Stimulated activated CD4-positive, alpha-beta T cell treated with anti-CD3 and anti-CD28 coated beads, Interleukin-2, amount 100 ng/mL, for 24 hours (primary cell): ENCODE measurements at regions not wholly inside any gene's neighbourhood (a gene's known extent, or its start where the extent isn't known, plus 50 kb on each side); places are given as distances from the start of the nearest gene placed in this dataset.
"Not testable (repeated sequence)": the region's sequence is repeated elsewhere in the genome, so short reads cannot be mapped to it uniquely, and the experiment has no call there.

Source experiments
- DNase-seq, 2 donors: peaks; one replicate each; pipeline ENCODE4 v3.0.0-alpha.2; 2020

DNA sequence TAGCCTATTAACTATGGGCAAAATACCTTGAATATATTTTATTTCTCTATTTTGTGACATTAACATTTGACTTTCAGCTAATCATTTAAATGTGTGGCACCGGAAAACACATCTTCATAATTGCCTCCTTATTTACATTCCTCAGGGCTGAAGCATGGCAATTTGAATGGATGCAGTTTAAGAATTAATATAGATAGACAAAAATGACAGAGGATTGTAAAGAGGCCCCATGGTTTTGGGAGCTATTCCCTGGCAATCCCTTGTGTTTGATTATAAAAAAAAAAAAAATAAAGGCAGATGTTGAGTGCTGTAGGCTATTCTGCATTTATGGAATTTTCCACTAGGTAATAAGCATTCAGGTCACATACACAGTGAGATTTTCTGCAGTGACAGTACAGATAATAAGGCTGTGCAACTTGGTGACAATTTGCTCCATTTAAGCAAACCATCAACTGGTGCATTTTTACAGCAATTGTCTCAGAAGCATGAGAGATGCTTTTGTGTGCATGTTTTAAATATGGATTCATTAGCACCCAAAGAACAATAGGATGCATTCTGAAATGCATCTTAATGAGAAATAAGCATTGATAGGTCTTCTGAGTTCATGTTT, 123.2 kb upstream of the SLC38A4 start:
- DNase-seq = no peak

DNA sequence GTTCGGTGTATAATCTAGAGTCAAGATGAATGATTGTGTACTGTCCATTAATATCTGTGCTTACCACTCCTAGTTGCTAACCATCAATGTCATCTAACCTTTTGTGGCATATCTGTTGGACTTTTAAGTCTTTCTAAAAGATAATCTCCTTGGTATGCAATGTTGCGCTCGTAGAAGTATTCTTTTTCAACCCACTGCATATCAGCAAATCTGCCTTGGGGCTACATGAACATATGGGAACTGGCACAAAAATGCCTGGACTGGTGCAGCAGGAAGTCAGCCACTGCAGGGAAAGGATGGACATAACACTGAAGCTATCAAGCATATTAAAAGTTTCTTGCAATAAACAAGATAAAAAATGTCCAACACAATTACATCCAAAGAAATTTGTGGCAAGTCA, 124.3 kb upstream of the SLC38A4 start:
- DNase-seq = no peak

DNA sequence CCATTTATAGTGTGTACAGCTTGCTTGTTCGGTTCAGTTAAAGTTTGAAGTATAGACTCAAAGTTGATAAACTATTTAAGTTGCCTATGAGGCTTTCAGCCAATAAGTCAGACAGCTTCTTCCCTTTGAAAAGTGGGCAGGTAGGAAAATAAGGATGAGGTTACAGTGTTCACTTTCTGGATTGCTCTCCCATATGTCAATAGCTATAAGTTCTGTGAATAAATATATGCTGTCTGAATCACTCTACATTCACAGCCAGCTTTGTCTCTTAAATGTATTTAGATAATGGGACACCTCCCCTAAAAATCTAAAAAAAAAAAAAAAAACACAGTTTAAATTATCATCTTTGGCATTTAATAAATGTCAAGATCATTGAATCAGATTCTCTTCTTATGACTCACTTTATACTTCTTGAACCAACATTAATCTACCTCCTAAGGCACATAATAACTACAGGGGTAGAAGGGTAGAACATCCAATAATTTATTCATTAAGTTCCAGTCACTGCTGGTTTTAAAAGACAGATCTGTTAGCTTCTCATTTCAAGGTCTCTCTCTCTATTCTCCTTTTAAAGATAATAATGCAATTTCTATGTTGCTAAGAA, 126.4 kb upstream of the PCED1B start:
- DNase-seq = no peak

DNA sequence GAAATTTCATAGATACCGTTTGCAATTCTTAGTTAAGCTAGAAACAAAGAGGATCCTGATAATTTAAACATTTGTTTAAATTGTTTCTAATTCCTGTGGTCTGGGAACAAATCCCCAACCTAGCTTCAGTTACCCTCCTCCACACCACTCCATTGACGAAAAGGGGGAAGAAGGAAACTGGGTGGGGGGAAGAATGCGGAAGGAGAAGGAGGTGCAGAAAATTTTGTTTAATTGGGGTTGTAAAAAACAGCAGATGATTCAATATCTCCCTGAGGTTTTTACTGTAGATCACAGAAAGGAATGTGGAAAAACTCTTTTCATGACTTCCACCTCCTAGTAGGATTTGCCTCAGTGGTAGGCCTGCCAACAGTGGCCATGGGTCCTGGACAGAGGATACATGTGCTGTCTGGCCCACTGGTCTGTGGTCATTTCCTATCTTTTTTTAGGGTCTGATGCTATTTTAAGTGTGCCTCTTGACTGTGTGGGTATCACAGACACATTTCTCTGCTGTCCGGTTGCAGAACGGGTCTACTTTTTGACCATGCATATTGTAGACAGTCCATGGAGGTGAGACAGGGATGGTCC, 122.9 kb upstream of the PCED1B start:
- no peak for DNase-seq

DNA sequence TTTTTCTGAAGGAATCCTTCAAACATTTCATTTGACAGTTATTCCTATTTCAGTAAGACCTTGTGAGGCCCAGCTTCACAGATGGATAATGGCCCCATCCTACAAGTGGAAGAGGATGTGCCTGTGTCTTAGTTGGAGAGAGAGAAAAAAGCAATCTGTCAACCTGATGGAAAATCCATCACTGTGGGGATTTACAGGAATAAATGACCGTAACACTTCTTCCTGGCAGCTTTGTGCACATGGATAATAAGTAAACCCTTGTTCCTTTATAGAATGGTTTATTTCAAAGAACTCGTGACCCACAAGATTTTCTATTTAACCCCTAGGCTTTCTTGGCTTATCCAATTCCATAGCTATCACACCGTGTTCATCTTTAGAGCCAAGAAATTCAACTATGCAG, 121.4 kb upstream of the PCED1B start:
- no peak for DNase-seq

DNA sequence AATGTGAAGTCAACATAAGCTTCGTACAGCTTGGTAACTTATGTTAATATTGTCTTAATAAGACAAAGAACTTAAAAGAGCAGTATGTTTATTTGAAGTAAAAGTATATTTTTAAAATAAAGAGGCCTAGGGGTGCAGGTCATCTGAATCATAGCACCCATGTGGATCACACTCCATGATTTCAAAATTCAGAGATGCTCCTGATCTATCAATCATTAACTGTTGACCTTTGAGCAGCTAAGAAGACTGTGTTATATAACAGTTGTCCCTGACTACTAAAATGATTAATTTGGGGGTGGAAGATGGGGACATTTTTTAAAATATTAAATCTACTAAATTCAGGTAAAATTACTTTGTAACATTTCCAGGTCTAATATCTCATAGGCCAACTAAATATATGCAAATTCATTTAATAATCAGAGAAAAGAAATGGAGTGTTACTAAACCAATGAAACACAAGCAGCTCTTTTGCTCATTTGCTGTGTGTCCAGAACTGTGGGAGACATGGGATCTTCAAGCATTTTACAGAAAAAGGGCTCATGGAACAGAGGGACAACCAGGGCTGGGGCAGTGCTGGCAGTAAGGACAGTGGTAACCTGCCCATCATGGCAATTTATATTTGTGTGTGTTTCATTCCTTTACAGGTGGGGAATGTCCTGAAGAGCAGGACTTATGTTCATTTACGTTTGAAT, 120.7 kb upstream of the PCED1B start:
- DNase-seq = no peak

DNA sequence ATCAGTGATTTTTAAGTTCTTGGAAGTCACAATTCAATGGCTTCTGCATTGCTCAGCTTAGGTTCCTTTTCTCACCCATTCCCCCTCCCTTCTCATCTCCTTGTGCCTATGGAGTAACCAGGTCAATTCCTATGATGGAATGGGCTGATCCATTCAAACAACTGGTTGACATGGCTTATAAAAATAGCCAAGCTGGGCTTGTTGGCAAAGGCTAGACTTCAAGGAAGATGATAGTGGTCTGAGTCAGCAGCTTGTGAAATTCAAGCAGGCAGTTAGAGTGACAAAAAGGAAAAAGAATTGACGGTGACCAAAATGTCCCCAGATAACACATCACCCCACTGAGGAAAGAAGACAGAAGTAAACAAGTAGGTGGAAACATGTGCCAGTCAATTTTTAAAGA, 119.9 kb upstream of the PCED1B start:
- no peak for DNase-seq

DNA sequence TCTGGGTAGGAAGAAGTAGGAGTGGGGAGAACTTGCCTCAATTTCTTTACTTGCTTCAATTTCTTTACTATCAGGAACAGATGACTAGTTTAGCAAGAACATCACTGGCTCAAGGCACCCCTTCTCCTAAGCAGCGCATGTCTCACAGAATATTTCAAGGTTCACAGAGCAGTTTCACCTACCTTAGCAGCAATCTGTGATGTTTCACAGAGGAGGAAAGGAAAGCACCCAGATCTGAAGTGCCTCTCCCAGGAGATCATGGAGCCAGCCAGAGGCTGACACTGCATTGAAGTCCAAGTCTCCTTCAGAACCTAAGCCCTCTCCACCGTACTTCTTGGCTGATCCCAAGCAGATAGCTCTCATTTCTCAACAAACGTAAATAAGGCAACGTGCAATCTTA, 118.7 kb upstream of the PCED1B start:
- no peak for DNase-seq

DNA sequence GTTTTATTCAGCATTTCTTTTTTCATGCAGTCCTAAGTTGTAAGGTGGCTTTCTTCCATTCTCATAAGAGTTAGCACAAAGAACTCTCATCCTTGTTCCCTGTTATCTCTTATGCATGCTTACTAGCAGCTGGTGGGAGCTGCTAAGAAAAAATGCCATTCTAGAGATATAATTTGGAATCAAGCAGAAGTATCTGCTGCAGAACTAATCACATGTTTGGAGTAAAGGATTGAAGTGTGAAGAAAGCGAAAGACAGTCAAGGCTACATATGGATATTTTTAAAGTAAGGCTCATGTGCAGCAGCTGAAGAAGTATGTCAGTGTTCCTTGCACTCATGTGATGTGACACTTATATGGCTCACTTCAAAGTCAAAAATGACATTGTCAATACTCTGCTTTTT, 116.2 kb upstream of the PCED1B start:
- DNase-seq = no peak

DNA sequence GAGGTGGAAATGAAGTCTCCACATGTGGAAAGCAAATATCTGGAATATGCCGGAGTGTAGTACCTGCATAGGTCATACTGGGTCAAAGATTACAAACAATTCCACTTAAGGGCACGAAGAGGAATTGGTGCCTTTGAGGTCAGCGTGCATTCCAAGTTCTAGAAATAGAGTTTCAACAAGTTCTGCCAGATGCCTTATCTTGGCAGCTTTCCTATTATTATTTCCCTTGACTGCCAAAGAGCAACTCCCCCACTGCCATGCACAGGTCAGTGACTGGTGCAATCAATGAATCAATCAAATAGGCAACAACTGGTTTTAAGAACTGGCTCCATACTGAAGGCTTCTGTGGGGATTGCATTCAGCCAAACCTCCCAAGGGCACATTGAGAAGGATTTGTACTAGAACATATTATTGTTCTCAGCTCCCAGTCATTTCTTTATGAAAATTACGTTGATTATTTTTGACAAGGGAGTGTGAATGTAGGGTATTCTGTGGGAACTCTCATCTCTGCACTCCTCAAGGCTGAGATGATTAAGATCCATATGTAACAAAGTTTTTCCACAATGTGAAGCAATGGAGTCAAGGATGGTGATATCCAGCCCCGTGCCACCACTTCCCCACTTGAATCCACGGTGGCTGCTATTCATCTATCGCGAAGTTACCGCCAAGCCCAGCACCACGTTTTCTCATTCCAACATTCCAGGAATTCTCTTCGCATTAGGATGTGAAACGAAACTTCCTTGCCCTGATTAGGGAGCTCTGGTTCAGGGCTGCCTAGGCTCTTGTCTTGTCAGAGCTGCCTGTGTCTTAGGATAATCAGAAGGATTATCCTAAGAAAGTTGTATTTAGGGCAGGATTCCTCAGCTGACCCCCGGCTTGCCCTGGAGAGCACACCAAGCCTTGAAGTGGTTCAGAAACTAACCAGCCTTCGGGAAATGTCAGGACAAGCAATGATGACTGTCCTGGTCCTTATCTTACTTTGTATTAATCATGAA, 115.1 kb upstream of the PCED1B start:
- DNase-seq = no peak

DNA sequence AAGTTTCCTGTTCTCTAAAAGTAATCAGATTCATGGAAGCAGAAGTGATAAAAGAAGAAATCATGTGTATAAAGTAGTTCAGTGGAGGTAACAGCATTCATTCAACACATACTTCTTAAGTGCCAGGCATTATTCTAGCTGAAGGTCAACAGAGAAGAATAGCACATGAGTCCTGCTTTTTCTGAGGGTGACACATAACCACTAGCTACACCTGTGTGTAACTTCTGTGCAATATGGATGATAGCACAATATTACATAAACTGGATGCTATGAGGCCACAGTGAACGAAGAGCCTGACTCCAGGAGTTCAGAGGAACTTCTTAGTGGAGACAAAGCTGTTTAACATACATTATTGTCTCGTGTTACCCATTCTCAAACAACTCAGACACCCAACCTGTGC, 114.3 kb upstream of the PCED1B start:
- no peak for DNase-seq

DNA sequence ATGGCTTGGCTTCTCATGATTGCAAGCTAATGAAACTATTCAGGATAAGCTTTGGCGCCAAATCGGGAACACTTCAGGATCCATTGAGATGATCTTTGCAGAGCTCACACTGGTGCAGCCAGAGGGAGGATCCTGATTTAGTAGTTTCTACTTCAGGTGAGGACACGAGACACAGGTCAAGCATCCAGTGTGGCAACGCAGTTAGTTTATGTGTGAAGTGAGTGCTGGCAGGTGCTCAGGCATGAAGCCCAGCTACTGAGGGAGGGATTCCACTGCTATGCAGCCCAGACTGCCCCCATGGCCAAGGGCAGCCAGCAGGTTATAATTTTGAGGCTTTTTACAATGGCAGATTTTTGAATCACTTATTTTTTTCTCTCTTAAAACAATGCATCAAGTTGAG, 113.5 kb upstream of the PCED1B start:
- no peak for DNase-seq

DNA sequence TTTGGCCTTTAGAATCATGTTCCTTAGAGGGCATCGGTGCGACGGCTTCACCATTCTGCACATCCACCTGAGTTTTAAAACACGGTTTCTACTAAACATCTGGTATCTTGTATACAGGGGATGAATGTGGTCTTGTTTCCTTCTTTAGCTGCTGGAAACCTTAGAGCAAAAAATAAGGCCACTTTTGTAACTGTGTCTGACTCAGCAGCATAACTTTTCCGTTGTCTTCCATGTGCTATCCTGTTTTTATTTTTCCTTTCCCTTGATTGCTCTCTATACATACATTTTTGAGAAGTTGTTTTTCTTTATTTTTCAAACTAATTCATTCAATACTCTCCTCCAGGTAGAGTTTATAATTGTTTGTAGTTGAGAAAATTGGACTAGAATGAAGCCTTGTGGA, 108.8 kb upstream of the PCED1B start:
- no peak for DNase-seq

DNA sequence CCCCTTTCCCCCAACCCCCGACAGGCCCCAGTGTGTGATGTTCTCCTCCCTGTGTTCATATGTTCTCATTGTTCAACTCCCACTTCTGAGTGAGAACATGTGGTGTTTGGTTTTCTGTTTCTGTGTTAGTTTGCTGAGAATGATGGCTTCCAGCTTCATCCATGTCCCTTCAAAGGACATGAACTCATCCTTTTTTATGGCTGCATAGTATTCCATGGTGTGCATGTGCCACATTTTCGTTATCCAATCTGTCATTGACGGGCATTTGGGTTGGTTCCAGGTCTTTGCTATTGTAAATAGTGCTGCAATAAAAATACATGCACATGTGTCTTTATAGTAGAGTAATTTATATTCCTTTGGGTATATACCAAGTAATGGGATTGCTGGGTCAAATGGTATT, 105.5 kb upstream of the PCED1B start:
- not testable (repeated sequence) for DNase-seq

DNA sequence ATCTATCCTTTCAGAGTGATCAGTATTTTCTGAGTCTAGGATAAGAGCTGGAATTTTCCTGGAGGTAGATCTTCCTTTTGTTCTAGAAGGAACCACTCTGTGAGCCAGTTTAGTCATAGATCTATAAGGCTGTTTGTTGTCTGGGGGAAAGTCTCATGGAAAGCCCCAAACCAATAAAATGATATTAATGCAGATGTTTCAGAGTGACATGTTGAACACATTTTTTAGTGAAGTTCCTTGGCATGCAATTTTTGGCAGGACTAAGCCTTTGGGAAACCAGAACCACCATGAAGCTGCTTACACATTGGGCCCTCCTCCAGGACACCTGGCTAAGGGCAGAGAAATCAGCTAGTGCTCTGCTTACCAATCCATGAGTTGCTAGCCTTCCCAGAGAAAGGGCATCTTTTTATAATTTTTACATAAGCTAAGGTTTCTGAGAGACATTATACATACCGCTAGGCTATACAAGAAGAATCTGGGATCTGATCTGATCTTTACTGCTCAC, 101.5 kb upstream of the PCED1B start:
- no peak for DNase-seq

DNA sequence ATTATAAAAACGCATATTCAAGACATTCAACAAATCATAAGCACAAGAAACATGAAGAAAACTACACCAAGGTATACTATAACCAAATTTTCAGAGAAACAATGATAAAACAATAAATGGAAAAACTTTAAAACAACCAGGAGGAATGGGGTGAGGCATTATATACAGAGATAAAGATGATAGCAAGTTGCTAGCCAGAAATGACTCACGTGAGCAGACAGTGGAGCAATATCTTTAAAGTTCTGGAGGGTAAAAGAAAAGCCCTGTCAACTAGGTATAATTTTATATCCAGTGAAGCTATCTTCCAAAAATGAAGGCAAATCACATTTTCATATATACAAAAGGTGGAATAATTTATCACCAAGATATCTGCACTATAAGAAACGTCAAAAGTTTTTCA, 97.8 kb upstream of the PCED1B start:
- no peak for DNase-seq

DNA sequence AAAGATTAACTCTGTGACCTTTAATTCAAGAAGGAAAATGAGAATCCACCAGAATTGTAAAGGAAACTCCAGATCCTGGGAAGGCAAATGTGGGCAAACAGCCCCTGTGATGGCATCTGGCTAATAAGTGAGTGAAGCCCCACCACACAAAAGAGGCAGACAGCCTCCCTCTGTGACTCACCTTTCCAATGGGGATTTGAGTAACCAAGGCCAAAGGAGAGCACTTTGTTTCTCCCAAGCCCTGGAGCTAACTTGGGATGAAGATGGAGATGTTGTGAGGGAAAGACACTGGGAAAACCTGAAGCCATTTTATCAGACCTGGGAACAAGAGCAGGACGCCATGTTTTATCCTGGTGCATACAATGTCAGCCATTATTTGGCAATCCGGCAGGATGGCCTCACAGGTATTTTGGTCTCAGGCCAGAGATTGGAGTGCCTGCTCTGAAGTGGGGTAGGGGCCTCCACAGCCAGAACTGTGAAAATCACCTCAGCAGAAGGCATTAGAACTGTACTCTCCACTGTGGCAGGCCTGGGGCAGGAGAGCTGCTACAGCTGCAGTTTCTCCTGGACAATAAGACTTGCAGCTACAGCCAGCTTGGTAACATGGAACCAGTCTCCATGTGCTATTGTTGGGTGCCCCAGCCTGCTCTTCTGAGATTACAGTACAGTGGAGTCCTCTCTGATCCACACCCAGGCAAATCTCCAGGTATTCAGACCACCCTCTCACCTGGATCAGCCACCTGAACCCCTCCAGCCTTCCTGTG, 96.6 kb upstream of the PCED1B start:
- DNase-seq = no peak

DNA sequence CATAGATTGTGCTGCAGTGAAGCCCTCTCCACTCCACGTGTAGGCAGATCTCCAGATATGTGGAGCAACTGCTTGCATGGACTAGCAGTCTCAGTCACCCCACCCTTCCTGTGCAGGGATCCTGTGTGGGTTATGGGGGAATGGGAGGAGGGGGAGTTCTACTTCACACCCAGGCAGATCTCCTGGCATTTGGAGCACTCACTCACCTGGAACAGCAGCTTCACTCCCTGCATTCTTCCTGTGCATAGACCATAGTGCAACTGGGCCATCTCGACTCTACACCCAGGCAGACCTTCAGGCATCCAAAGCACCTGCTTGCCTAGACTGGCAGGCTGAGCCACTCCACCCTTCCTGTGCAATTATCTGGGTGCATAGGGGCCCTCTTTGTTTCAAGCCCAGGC, 96.0 kb upstream of the PCED1B start:
- DNase-seq = no peak

DNA sequence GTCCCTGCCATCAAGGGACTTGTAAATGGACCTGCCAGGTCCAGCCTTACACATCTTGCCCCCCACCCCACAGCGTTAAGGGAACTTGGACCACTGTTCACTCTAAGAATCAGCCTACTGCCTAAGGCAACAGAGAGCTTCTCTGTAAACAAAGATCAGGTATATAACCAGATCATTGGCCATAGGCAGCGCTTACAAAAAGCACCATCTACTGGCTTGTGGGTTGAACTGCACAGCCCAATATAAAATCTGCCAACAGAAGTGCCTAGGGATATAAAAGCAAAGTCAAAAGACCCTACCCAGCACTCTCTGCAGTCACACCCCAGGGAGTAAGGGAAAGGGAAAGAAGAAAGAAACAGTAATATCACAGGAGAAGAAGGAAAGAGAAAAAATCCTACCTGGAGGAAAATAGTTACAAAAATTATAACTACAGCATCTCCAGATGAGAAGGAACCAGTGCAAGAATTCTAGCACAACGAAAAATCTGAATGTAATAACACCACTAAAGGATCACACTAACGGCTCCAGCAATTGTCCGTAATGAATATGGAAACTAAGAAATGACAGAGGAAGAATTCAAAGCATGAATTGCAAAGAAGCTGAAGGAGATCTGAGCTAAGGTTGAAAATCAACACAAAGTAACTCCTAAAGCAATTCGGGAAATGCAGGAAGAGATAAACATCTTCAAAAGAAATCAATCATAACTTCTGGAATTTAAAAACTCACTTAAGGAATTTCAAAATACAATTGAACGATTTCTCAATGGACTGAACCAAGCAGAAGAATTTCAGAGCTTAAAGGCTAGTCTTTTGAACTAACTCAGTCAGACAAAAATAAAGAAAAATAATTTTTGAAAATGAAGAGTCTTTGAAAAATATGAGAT, 95.2 kb upstream of the PCED1B start:
- peak; percentile 15 to 33 for DNase-seq

DNA sequence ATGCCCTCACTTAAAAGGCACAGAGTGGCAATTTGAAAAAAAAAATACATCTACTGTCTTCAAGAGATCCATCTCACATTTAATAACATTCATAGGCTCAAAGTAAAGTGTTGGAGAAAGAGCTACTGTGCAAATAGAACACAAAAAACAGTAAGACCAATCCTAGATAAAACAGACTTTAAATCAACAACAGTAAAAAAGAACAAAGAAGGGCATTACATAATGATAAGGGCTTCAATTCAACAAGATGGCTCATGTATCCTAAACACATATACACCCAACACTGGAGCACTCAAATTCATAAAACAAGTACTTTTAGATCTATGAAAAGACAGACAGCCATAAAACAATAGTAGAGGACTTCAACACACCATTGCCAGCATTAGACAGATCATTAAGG, 93.6 kb upstream of the PCED1B start:
- DNase-seq = no peak

DNA sequence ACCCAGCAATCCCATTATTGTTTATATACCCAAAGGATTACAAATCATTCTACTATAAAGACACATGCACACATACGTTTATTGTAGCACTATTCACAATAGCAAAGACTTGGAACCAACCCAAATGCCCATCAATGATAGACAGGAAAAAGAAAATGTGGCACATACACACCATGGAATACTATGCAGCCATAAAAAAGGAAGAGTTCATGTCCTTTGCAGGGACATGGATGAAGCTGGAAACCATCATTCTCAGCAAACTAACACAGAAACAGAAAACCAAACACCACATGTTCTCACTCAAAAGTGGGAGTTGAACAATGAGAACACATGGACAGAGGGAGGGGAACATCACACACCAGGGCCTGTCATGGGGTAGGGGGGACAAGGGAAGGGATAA, 91.3 kb upstream of the PCED1B start:
- not testable (repeated sequence) for DNase-seq
